ENCODE measurements at regions not wholly inside any gene's neighbourhood (a gene's known extent, or its start where the extent isn't known, plus 50 kb on each side); places are given as distances from the start of the nearest gene placed in this dataset.

GRCh38 chr12:130104571-130105106, 57.6 kb upstream of the FZD10 start:
- no peak for DNase-seq

DNA sequence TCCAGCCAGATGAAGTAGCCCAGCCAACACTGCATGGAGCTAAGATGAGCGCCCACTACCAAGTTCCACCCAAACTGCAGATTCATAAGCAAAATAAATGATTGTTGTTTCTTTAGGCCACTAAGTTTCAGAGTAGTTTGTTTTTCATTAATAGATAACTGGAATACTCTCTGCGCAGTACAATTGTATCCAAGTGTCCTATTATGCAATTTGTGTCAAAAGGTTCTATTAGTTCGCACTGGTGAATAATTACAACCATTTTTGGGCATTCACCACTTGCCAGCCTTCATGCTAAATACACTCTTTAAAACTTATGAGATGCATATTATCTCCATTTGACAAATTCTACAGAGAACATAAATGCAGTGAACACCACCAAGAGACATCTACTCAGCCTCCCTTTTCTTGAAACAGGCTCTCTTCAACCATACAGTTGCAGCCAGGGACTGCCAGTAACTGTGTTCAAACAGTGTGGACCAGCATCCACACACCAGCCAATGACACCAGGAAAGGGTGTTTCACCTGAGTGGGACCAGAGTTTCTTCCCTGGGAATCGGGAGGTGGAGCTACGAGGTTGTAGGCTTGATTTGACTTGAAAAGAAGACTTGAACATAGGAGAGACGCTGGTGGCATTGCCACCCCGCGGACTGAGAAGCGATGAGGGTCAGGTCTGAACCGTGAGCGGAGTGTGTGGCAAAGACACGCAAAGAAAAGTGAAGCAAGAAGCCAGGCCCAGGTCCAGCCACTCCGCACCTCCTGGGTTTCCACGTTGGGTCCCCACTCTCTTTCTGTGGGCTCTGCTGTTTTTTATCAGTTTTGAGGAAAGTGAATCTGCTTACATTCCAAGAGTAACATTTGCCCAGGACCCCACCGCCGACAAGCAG, 53.0 kb upstream of the FZD10 start:
- DNase-seq, result no peak

GRCh38 chr12:130110914-130111313, 51.4 kb upstream of the FZD10 start:
- no peak for DNase-seq

GRCh38 chr12:130111965-130112496, 50.2 kb upstream of the FZD10 start:
- DNase-seq, result no peak
